ENCODE measurements at regions not wholly inside any gene's neighbourhood (a gene's known extent, or its start where the extent isn't known, plus 50 kb on each side); places are given as distances from the start of the nearest gene placed in this dataset.

GRCh38 chr19:30640252-30640965 lies 268.2 kb downstream of the ZNF536 start:
- ATAC-seq = no peak
- no peak for TF ChIP-seq CTCF (IDR thresholded peaks at IDR 0.05)
- TF ChIP-seq POLR2A (IDR thresholded peaks at IDR 0.05) = no peak

GRCh38 chr19:30638889-30639288 lies 266.7 kb downstream of the ZNF536 start:
- no peak for DNase-seq
- ATAC-seq = no peak
- H3K27me3 ChIP-seq = no peaks in the 10 kb centered on the region
- no peaks in the 10 kb centered on the region for H3K36me3 ChIP-seq (replicated peaks in 1 of 2; ENCODE audit: insufficient read depth in 1 of 2, low read depth in 2 of 2)
- H3K9me3 ChIP-seq = no peaks in the 10 kb centered on the region
- H3K4me3 ChIP-seq = no peak overlapping the region
- no peak for TF ChIP-seq POLR2A (IDR thresholded peaks at IDR 0.05)
- no peak for TF ChIP-seq CTCF (IDR thresholded peaks at IDR 0.05)
- intact Hi-C loops (cut with DNase I) = no loop called here
- no peak overlapping the region for H3K27ac ChIP-seq
- WGBS, 2 donors = 89 to 94% methylated on average over 4 of the region's 4 CpGs
- H3K4me1 ChIP-seq = peaks cover 12% of the 10 kb centered on the region

More at GRCh38 chr19:30640252-30640965, 268.2 kb downstream of the ZNF536 start:
- Histone ChIP-seq H3K4me3 (no peak overlapping the region), H3K4me1 (no peaks in the 10 kb centered on the region), H3K9me3 (no peaks in the 10 kb centered on the region), H3K27ac (no peak overlapping the region), H3K36me3 (replicated peaks in 1 of 2; ENCODE audit: insufficient read depth in 1 of 2, low read depth in 2 of 2) (no peaks in the 10 kb centered on the region), H3K27me3 (no peaks in the 10 kb centered on the region)
- intact Hi-C loops (cut with DNase I) = no loop called here
- DNase-seq = no peak
- 80 to 94% methylated on average over 8 of the region's 8 CpGs for WGBS, 2 donors

- no peak overlapping the region for H3K27ac ChIP-seq
- no peak for TF ChIP-seq POLR2A (IDR thresholded peaks at IDR 0.05)
- TF ChIP-seq CTCF (IDR thresholded peaks at IDR 0.05) = no peak
- H3K4me3 ChIP-seq = no peak overlapping the region
- 68 to 86% methylated on average over 2 of the region's 2 CpGs for WGBS, 2 donors
- DNase-seq = no peak
- no peaks in the 10 kb centered on the region for H3K9me3 ChIP-seq
- H3K4me1 ChIP-seq = peaks cover 13% of the 10 kb centered on the region
- no peaks in the 10 kb centered on the region for H3K27me3 ChIP-seq
- no peak for ATAC-seq
- no peaks in the 10 kb centered on the region for H3K36me3 ChIP-seq (replicated peaks in 1 of 2; ENCODE audit: insufficient read depth in 1 of 2, low read depth in 2 of 2)
- intact Hi-C loops (cut with DNase I) = no loop called here
Observed at GRCh38 chr19:30637926-30638325, 265.7 kb downstream of the ZNF536 start.

GRCh38 chr19:30634996-30635975 lies 263.1 kb downstream of the ZNF536 start:
- Histone ChIP-seq H3K9me3 (no peaks in the 10 kb centered on the region), H3K36me3 (replicated peaks in 1 of 2; ENCODE audit: insufficient read depth in 1 of 2, low read depth in 2 of 2) (no peaks in the 10 kb centered on the region), H3K4me1 (peaks cover 13% of the 10 kb centered on the region), H3K27me3 (no peaks in the 10 kb centered on the region), H3K27ac (no peak overlapping the region), H3K4me3 (no peak overlapping the region)
- intact Hi-C loops (cut with DNase I) = no loop called here
- TF ChIP-seq POLR2A (IDR thresholded peaks at IDR 0.05) (no peak), CTCF (IDR thresholded peaks at IDR 0.05) (no peak)
- DNase-seq (no peak), ATAC-seq (no peak)
- WGBS, 2 donors = 82 to 84% methylated on average over 17 to 20 of the region's 20 CpGs

Measured in body of pancreas (tissue), 4 donors.